ENCODE measurements at regions not wholly inside any gene's neighbourhood (a gene's known extent, or its start where the extent isn't known, plus 50 kb on each side); places are given as distances from the start of the nearest gene placed in this dataset.

- H3K27ac ChIP-seq = no peak overlapping the region
- no peak for TF ChIP-seq CTCF (IDR thresholded peaks at IDR 0.05)
- no peak for TF ChIP-seq ZFX (IDR thresholded peaks at IDR 0.05; ENCODE audit: borderline replicate concordance)
Observed at GRCh38 chrX:12002876-12003275, 135.4 kb upstream of the FRMPD4 start.

GRCh38 chrX:12007881-12008280 is 130.4 kb upstream of the FRMPD4 start:
- no peak for TF ChIP-seq ZFX (IDR thresholded peaks at IDR 0.05; ENCODE audit: borderline replicate concordance)
- TF ChIP-seq CTCF (IDR thresholded peaks at IDR 0.05) = no peak
- no peak overlapping the region for H3K27ac ChIP-seq

GRCh38 chrX:12010436-12010835 is 127.8 kb upstream of the FRMPD4 start:
- TF ChIP-seq CTCF (IDR thresholded peaks at IDR 0.05) = no peak
- no peak for TF ChIP-seq ZFX (IDR thresholded peaks at IDR 0.05; ENCODE audit: borderline replicate concordance)
- no peak overlapping the region for H3K27ac ChIP-seq

- H3K27ac ChIP-seq = no peak overlapping the region
- TF ChIP-seq CTCF (IDR thresholded peaks at IDR 0.05) (no peak), ZFX (IDR thresholded peaks at IDR 0.05; ENCODE audit: borderline replicate concordance) (no peak)
Observed at GRCh38 chrX:12011075-12011474, 127.2 kb upstream of the FRMPD4 start.

- no peak for TF ChIP-seq CTCF (IDR thresholded peaks at IDR 0.05)
- TF ChIP-seq ZFX (IDR thresholded peaks at IDR 0.05; ENCODE audit: borderline replicate concordance) = no peak
- H3K27ac ChIP-seq = no peak overlapping the region
Observed at GRCh38 chrX:12013211-12013618, 125.1 kb upstream of the FRMPD4 start.

GRCh38 chrX:12021698-12022097 is 116.6 kb upstream of the FRMPD4 start:
- TF ChIP-seq CTCF (IDR thresholded peaks at IDR 0.05) (no peak), ZFX (IDR thresholded peaks at IDR 0.05; ENCODE audit: borderline replicate concordance) (no peak)
- H3K27ac ChIP-seq = no peak overlapping the region

- no peak for TF ChIP-seq ZFX (IDR thresholded peaks at IDR 0.05; ENCODE audit: borderline replicate concordance)
- no peak for TF ChIP-seq CTCF (IDR thresholded peaks at IDR 0.05)
- H3K27ac ChIP-seq = no peak overlapping the region
Observed at GRCh38 chrX:12026481-12026880, 111.8 kb upstream of the FRMPD4 start.
